ENCODE measurements at regions not wholly inside any gene's neighbourhood (a gene's known extent, or its start where the extent isn't known, plus 50 kb on each side); places are given as distances from the start of the nearest gene placed in this dataset.

- TF ChIP-seq CTCF (conservative IDR thresholded peaks at IDR 0.05) = no peak
- Histone ChIP-seq H2BK20ac (ENCODE audit: low read depth, low read length, poor library complexity, severe bottlenecking) (no peak overlapping the region), H4K8ac (replicated peaks; ENCODE audit: insufficient read length, low read depth, low read length) (no peak overlapping the region), H2BK12ac (ENCODE audit: insufficient read length, low read depth, low read length) (no peak overlapping the region), H3K23ac (ENCODE audit: insufficient read length, low read depth, low read length) (no peak overlapping the region), H4K5ac (ENCODE audit: insufficient read length, low read depth, low read length) (no peak overlapping the region), H3K4me2 (ENCODE audit: insufficient read depth, insufficient read length, low read length) (no peak overlapping the region), H3T11ph (ENCODE audit: low read length) (no peak overlapping the region), H3K18ac (ENCODE audit: insufficient read length, low read depth, low read length) (no peak overlapping the region), H3K9me3 (ENCODE audit: control insufficient read depth, low read depth, low read length) (no peaks in the 10 kb centered on the region), H2AFZ (ENCODE audit: low read length) (no peak overlapping the region), H3K4ac (ENCODE audit: low read depth, low read length) (no peak overlapping the region), H2AK5ac (ENCODE audit: insufficient read length, low read length) (no peak overlapping the region), H2BK5ac (ENCODE audit: insufficient read length, low read length) (no peak overlapping the region), H4K20me1 (ENCODE audit: control insufficient read depth, insufficient read depth, insufficient read length) (no peaks in the 10 kb centered on the region), H3K56ac (ENCODE audit: insufficient read length, low read depth, low read length) (no peak overlapping the region), H4K91ac (ENCODE audit: insufficient read length, low read depth, low read length) (no peak overlapping the region), H3K27ac (ENCODE audit: insufficient read length, low read depth, low read length) (no peak overlapping the region), H2BK15ac (ENCODE audit: low read depth, low read length) (no peak overlapping the region), H3K27me3 (ENCODE audit: insufficient read depth, low read length) (no peaks in the 10 kb centered on the region), H3K79me2 (ENCODE audit: insufficient read depth, low read length) (no peaks in the 10 kb centered on the region), H3K14ac (ENCODE audit: insufficient read depth, low read length) (no peak overlapping the region), H3K4me1 (ENCODE audit: insufficient read depth, low read length) (peaks cover 3% of the 10 kb centered on the region; the same call in 1 of the 2 replicates), H3K9ac (ENCODE audit: extremely low read depth, insufficient read length, low read length) (no peak overlapping the region), H3K23me2 (ENCODE audit: insufficient read length, low read depth, low read length, poor library complexity, severe bottlenecking) (no peaks in the 10 kb centered on the region), H2BK120ac (ENCODE audit: low read depth, low read length, poor library complexity, severe bottlenecking) (no peak overlapping the region), H3K79me1 (ENCODE audit: insufficient read depth, low read depth, low read length, poor library complexity, severe bottlenecking) (no peaks in the 10 kb centered on the region)
- no peak overlapping the region for H3K4me3 Mint-ChIP-seq
- DNase-seq = no peak
- H3K36me3 Mint-ChIP-seq (ENCODE audit: insufficient read depth in 1 of 3, low read depth in 3 of 3) = no peaks in the 10 kb centered on the region
- H3K4me1 Mint-ChIP-seq = peaks cover 43 to 45% of the 10 kb centered on the region in 2 experiments
- no CpG with 5 or more reads among the region's 4 CpGs for WGBS (ENCODE audit: extremely low coverage, insufficient read length, low lambda C conversion rate)
- no peak overlapping the region for H3K27ac Mint-ChIP-seq
- no peaks in the 10 kb centered on the region for H3K27me3 Mint-ChIP-seq (ENCODE audit: low read depth)
- no peaks in the 10 kb centered on the region for H3K9me3 Mint-ChIP-seq
These were observed 229.4 kb downstream of the SI start for GRCh38 chr3:164848923-164849322.
